ENCODE measurements at regions not wholly inside any gene's neighbourhood (a gene's known extent, or its start where the extent isn't known, plus 50 kb on each side); places are given as distances from the start of the nearest gene placed in this dataset.
"Not testable (repeated sequence)": the region's sequence is repeated elsewhere in the genome, so short reads cannot be mapped to it uniquely, and the experiment has no call there.

- no peak for DNase-seq
Observed at GRCh38 chr15:31433091-31433490, 106.5 kb downstream of the KLF13 start.

GRCh38 chr15:31433574-31433973, 106.9 kb downstream of the KLF13 start:
- no peak for DNase-seq

DNA sequence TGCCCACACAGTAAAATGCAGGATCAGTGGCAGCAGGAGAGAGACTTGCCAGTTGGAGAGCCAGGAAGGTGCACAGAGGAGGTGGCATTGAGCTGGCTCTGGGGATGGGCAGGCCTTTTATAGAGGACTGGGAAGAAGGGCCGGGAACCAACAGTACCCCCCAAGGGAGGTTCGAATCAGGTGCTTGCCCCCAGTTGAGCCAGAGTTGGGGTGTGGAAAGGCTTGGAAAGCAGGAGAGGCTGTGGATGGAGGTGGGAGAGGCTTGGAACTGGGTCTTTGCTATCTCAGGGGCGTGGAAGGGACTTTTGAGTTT, 107.6 kb downstream of the KLF13 start:
- no peak for DNase-seq

DNA sequence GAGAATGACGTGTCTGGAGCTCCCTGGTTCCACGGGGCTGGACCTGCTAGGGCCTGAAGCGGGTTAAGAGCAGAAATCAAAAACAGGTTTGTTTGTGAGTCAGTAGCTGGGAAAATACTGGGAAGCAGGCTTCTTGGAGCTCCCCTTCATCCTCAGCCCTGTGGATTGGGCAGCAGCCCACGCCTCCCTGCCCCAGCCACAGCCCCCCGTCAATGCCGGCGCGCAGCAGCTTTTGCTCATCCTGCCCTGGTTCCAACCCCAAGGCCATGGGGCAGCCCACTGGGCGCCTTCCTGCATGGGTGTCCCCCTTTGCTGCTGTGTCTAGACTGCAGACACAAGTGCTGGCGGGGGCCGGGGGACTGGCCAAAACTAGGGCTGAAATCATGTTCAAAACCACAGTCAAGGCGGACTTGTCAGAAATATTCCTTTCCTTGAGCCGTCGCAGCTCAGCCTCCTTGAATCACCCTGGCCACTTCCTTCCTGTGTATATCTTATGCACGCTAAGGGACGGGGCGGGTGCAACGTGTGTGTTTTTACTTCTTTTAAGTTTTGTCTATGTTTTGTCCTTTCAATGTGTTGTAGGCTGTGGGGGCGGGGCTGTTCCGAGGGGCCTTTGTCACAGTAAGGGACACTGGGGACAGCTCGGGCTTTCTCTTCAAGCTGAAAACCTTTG, 108.1 kb downstream of the KLF13 start:
- DNase-seq = peak; percentile 66

DNA sequence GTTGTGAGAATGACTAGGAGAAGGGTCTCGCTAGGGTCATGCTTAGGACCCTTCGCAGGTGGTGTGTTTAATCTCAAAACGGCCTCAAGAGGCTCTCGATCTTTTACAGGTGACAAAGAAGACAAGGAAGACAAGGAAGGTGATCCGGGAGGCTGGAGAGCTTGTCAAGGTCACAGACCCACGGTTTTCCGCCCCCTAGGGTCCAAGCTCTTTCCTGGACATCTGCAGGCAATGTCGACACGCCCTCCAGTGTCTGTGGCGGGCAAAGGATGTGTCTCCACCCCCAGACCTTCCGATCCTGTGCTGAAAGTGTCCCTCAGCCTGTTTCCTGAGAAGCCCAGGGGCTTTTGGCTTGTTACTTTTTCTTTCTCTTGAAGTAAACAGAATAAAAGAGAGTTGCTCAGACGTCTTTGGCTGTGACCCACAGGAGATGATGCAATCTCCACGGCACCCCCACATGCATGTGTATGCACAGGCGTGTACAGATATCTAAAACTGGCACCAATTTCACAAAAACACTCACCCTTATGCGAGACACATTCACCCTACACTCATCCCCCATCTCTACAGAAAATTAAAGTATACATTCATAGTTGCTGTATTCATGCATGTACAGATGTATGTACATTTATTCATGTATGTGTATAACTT, 108.8 kb downstream of the KLF13 start:
- DNase-seq = peak; percentile 67

DNA sequence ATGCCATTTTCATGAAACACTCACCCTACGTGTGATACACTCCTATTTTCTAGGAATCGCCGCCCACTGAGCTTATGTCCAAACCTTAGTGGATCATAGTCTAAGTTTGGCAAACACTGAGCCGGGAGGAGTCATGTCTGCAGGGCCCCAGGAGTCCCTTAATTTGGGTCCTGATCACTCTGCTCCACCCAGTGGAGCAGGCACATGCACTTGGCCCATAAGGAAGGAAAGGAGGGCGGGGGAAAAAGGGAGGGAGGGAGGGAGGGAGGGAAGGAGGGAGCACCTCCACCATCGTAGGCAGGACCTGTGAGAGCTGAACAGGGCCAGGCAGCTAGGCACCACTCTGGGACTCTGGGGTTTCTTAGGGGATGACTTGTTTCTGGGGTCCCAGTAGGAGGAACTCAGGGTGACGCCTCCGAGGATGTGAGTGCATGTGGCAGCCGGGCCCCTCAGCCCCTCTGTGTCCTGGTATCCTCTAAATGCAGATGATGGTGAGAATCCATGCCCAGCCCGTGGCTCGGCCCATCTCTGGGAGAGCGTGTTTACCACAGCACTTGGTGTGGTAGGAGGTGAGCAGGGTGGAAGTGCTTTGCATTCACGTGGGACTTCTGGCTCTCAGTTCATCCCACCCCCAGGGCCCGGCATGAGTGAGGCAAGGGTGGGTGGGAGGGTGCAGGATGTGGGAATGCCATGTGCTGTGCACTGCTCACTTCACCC, 109.4 kb downstream of the KLF13 start:
- no peak for DNase-seq

GRCh38 chr15:31437686-31438085, 111.1 kb downstream of the KLF13 start:
- DNase-seq = no peak

DNA sequence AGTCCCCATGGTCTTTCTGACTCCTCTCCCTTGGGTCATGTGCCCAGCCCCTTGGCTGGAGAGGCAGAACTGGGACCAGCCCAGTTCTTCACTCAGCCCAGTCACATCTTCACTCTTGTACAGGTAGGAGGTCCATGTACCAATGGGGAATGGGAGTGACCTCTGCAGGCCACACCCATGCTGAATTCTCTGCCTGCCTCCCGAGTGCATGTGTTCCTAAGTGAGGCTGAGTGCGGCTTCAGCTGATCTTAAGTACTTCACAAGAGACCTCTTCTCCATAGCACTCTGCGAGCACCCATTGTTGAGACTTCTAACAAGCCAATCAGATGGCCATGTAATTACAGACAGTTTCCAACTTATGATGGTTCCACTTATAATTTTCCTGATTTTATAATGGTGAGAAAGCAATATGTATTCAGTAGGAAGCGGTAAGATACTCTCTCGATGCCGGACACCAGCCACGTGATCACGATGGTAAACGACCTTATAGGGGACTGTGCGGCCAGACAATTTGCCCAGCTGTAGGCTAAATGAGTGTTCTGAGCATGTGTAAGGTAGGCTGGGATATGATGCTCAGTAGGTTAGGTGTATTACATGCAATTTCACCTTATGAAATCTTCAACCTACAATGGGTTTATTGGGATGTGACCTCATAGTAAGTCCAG, 112.1 kb downstream of the KLF13 start:
- no peak for DNase-seq

DNA sequence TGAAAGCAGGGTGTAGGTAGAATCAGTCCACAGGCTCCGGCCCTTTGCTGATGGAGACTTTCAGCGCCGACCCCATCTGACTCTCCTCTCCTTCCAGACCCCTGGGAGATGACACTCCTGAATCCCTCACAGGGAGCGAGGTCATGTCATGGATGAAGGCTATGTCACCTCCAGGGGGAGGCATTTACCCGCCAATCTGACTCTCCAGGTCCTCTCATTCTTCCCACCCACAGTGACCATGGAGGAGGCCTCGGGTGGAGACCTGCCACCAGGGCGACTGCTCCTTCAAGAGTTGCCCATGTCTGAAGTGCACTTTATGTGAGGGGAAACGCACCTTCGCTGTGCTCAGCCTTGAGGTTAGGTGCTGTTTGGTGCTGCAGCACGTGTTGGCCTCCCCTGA, 112.7 kb downstream of the KLF13 start:
- no peak for DNase-seq

DNA sequence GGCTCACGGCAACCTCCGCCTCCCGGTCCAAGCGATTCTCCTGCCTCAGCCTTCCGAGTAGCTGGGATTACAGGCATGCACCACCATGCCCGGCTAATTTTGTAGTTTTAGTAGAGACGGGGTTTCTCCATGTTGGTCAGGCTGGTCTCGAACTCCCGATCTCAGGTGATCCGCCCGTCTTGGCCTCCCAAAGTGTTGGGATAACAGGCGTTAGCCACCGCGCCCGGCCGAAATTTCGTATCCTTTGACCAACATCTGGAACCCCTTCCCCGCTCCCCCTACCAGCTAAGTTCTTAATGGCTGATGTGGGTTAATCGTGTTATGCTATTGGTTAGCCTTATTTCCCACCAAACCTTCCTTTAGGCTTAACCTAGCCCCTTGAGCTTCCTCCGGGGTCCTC, 113.6 kb downstream of the KLF13 start:
- not testable (repeated sequence) for DNase-seq

DNA sequence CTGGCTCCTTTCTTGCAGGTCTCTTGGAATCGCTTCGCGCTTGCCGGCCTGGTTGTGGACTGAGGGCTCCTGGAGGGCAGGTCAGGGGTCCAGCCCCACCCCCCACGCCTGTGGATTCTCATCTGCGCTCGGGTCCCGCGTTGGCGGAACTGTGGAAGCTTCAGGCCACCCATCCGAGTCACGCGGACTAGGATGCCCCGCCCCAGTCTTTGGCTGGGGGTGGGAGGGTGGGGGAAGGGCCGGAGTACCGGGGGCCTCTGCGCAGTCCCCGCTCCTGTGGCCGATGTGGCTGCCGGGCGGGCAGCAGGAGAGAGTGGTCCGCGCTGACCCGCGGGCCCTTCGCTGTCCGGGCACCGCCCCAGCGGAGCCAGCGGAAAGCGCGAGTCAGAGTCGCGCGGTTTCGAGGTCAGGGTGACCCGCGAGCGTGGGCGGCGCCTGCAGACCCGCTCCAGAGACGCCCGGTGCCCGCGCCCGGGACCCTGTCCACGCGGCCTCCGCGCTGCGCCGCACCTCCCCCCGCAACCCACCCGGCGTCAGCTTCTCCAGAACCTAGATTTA, 114.2 kb downstream of the KLF13 start:
- DNase-seq = no peak

DNA sequence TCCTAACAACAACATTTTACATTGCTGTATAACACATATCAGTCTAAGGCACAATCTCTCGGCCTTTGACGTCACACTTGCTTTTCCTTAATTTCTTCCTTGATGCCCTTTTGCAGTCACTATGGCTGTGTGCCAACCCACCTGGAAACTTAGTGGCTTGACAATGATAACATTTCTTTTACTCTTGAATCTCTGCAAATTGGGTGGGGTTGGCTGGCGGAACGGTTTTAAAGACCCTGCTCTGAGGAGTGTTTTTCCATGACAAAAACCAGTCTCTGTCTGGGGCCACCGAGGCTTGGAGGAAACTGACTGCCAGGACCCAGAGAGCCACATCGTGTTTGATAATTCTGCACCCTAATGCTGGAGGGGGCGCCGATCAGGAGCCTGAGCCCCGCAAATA, 115.6 kb downstream of the KLF13 start:
- no peak for DNase-seq

GRCh38 chr15:31442699-31443111, 116.1 kb downstream of the KLF13 start:
- no peak for DNase-seq

- no peak for DNase-seq
Observed at GRCh38 chr15:31444844-31445243, 118.2 kb downstream of the KLF13 start.

DNA sequence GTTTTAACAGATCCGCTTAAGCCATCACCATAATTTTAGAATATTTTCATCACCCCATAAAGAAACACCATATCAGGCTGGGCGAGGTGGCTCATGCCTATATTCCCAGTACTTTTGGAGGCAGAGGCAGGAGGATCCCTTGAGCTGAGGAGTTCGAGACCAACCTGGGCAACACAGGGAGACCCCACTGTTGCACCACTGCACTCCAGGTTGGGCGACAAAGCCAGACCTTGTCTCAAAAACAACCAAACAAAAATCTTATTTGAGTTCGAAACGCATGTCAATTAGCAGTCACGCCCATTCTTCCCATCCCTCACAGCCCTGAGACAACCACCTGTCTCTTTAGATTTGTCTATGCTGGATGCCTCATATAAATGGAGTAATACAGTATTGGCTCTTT, 119.9 kb downstream of the KLF13 start:
- no peak for DNase-seq

GRCh38 chr15:31447931-31448634, 121.4 kb downstream of the KLF13 start:
- no peak for DNase-seq

GRCh38 chr15:31448635-31448979, 122.0 kb downstream of the KLF13 start:
- no peak for DNase-seq

GRCh38 chr15:31452595-31453557, 126.2 kb downstream of the KLF13 start:
- no peak for DNase-seq

GRCh38 chr15:31453558-31454318, 127.1 kb downstream of the KLF13 start:
- no peak for DNase-seq

- DNase-seq = no peak
Observed at GRCh38 chr15:31455499-31455898, 128.9 kb downstream of the KLF13 start.
